WTC11 (cell line): ENCODE measurements at regions not wholly inside any gene's neighbourhood (a gene's known extent, or its start where the extent isn't known, plus 50 kb on each side); places are given as distances from the start of the nearest gene placed in this dataset.

Experiments used
- ATAC-seq: fragments of 200-7000 bp; cut with Tn5 transposase; 2 replicates; pipeline ENCODE4 v1.10.0; 2021; ENCODE audit warnings: mild to moderate bottlenecking, moderate library complexity
- CTCF ChIA-PET: fragments of 300-600 bp; sonication (Branson Sonifier 250); formaldehyde crosslinking; loops from one replicate; lab custom pipeline; 2021; ENCODE audit warnings: antibody characterized with exemption; lab: Charles Lee
- POLR2A ChIA-PET: fragments of 350-600 bp; sonication (Branson Sonifier 250); formaldehyde crosslinking; loops from one replicate; lab custom pipeline; 2021; ENCODE audit warnings: antibody characterized with exemption; lab: Charles Lee
- DNase-seq: peaks from one replicate; pipeline ENCODE4 v3.0.0; 2021; ENCODE audit warnings: low spot score
- H3K27ac Mint-ChIP-seq: 2 replicates; pipeline ENCODE4 v1.8.0; 2021; ENCODE audit warnings: mixed read lengths
- H3K27me3 Mint-ChIP-seq: 2 replicates; pipeline ENCODE4 v1.8.0; 2021; ENCODE audit warnings: low read depth, mild to moderate bottlenecking, moderate library complexity, mixed read lengths
- H3K36me3 Mint-ChIP-seq: 2 replicates; pipeline ENCODE4 v1.8.0; 2021; ENCODE audit warnings: mixed read lengths
- H3K4me1 Mint-ChIP-seq: 2 replicates; pipeline ENCODE4 v1.8.0; 2022; ENCODE audit warnings: mixed read lengths
- H3K4me3 Mint-ChIP-seq: 2 replicates; pipeline ENCODE4 v1.8.0; 2021; ENCODE audit warnings: mild to moderate bottlenecking, moderate library complexity, mixed read lengths
- H3K9me3 Mint-ChIP-seq: 2 replicates; pipeline ENCODE4 v1.8.0; 2021; ENCODE audit warnings: mixed read lengths
- ATF2 ChIP-seq: sonication (generic); formaldehyde crosslinking; IDR thresholded peaks from 2 replicates; pipeline ENCODE4 v1.8.1; 2022; ENCODE audit warnings: low read depth, missing genetic modification reagents, borderline replicate concordance
- CBFB ChIP-seq: sonication (generic); formaldehyde crosslinking; IDR thresholded peaks from 2 replicates; pipeline ENCODE4 v1.8.1; 2022; ENCODE audit warnings: mild to moderate bottlenecking, low read depth, missing genetic modification reagents
- E2F5 ChIP-seq: sonication (generic); formaldehyde crosslinking; IDR thresholded peaks from 2 replicates; pipeline ENCODE4 v1.8.1; 2022; ENCODE audit warnings: mild to moderate bottlenecking, moderate library complexity, missing genetic modification reagents
- ELF4 ChIP-seq: sonication (generic); formaldehyde crosslinking; IDR thresholded peaks from 2 replicates; pipeline ENCODE4 v1.8.1; 2022; ENCODE audit warnings: low read depth, mild to moderate bottlenecking, moderate library complexity, missing genetic modification reagents
- ESRRA ChIP-seq: sonication (generic); formaldehyde crosslinking; IDR thresholded peaks from 2 replicates; pipeline ENCODE4 v1.8.1; 2022; ENCODE audit warnings: mild to moderate bottlenecking, missing genetic modification reagents, borderline replicate concordance
- JAZF1 ChIP-seq: fragments of 250-450 bp; sonication (Bioruptor Pico); IDR thresholded peaks from 2 replicates; pipeline ENCODE4 v1.9.0; 2021; ENCODE audit warnings: moderate library complexity, mild to moderate bottlenecking, inconsistent platforms
- MAX ChIP-seq: sonication (generic); formaldehyde crosslinking; IDR thresholded peaks from 2 replicates; pipeline ENCODE4 v1.8.0; 2022; ENCODE audit warnings: mild to moderate bottlenecking, missing genetic modification reagents
- MXD4 ChIP-seq: fragments of 250-450 bp; sonication (Bioruptor Pico); IDR thresholded peaks from 2 replicates; pipeline ENCODE4 v1.8.0; 2021; ENCODE audit warnings: mild to moderate bottlenecking, moderate library complexity, borderline replicate concordance
- NFATC4 ChIP-seq: fragments of 250-450 bp; sonication (Bioruptor Pico); IDR thresholded peaks from 2 replicates; pipeline ENCODE4 v1.9.0; 2021; ENCODE audit warnings: mild to moderate bottlenecking
- OVOL2 ChIP-seq: fragments of 250-450 bp; sonication (Bioruptor Pico); IDR thresholded peaks from 2 replicates; pipeline ENCODE4 v1.9.0; 2021; ENCODE audit warnings: mild to moderate bottlenecking, borderline replicate concordance
- ZBTB43 ChIP-seq: sonication (generic); formaldehyde crosslinking; IDR thresholded peaks from 2 replicates; pipeline ENCODE4 v1.8.1; 2023; ENCODE audit warnings: mild to moderate bottlenecking, missing genetic modification reagents
- ZNF317 ChIP-seq: sonication (generic); formaldehyde crosslinking; IDR thresholded peaks from 2 replicates; pipeline ENCODE4 v1.8.1; 2023; ENCODE audit warnings: low read depth, mild to moderate bottlenecking, moderate library complexity, missing genetic modification reagents, borderline replicate concordance
- ZNF396 ChIP-seq: fragments of 250-450 bp; sonication (Bioruptor Pico); IDR thresholded peaks from 2 replicates; pipeline ENCODE4 v1.8.0; 2021; ENCODE audit warnings: mild to moderate bottlenecking, moderate library complexity, borderline replicate concordance
- ZNF423 ChIP-seq: fragments of 250-450 bp; sonication (Bioruptor Pico); IDR thresholded peaks from 2 replicates; pipeline ENCODE4 v2.1.2; 2022; ENCODE audit warnings: mild to moderate bottlenecking, moderate library complexity
- ZNF512 ChIP-seq: sonication (generic); formaldehyde crosslinking; IDR thresholded peaks from 2 replicates; pipeline ENCODE4 v1.8.1; 2022; ENCODE audit warnings: missing genetic modification reagents, borderline replicate concordance
- TF ChIP-seq, protein P1 (sequence below): fragments of 250-450 bp; sonication (Bioruptor Pico); conservative IDR thresholded peaks from 2 replicates; pipeline ENCODE4 v1.9.0; 2021; ENCODE audit warnings: mild to moderate bottlenecking
- TF ChIP-seq, protein P2 (sequence below): sonication (generic); formaldehyde crosslinking; IDR thresholded peaks from 2 replicates; pipeline ENCODE4 v1.8.0; 2023; ENCODE audit warnings: missing genetic modification reagents
- TF ChIP-seq, protein P3 (sequence below): sonication (generic); formaldehyde crosslinking; conservative IDR thresholded peaks from 2 replicates; pipeline ENCODE4 v1.8.1; 2022; ENCODE audit warnings: mild to moderate bottlenecking, missing genetic modification reagents

DNA sequence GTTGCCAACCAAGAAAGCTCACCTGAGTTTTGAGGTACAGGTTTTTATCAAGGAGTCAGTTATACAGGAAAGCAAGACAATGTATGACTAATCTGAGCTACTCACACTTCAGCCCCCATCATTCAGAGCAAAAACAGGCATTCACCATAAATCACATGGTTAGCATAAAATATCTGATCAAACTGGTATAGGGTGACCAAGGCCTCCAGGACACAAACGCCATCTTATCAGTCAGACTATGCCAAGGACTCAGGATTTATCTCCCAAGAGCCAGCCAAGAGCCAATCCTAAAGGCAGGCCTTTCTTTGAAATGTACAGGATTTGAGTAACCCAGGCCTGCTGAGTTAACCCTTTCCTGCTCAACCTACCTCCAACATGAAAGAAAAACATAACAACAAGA, 313.0 kb upstream of the NREP start (continued):
- TF ChIP-seq, protein P1, sequence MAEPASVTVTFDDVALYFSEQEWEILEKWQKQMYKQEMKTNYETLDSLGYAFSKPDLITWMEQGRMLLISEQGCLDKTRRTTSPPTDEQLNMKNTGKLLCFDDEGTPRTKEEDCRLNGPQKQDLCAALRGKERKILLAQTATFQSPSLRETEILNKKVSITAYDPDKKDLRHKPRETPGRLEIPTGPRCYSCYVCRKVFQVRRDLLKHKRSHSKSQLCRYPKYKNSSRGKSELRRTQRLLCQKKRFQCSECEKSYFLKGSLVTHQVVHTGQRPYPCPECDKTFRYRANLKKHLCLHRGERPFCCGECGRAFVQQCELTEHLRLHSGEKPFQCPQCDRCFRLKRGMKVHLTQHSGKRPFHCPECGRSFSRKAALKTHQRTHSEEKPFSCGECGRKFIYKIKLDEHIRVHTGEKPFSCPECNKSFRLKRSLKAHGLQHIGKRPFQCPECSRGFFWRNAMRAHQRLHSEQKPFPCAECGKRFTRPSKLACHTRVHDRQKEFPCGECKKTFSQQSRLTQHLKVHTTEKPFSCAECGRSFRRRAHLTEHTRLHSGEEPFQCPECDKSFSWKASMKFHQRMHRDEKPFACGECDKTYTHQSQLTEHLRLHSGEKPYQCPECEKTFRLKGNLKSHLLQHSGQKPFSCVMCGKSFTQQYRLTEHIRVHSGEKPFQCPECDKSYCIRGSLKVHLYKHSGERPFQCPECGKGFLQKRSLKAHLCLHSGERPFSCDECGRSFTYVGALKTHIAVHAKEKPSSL (CRISPR knock-in tag), result no peak
- TF ChIP-seq ZNF317 (CRISPR knock-in tag), result no peak

GRCh38 chr5:112069329-112069728, 312.3 kb upstream of the NREP start:
- POLR2A ChIA-PET, result no interaction called here
- no peaks in the 10 kb centered on the region for H3K27me3 Mint-ChIP-seq
- TF ChIP-seq ESRRA (CRISPR knock-in tag), result no peak
- TF ChIP-seq E2F5 (CRISPR knock-in tag), result no peak
- no peak for TF ChIP-seq ATF2 (CRISPR knock-in tag)
- TF ChIP-seq JAZF1 (CRISPR knock-in tag), result no peak
- TF ChIP-seq MXD4 (CRISPR knock-in tag), result no peak
- TF ChIP-seq, protein P2, sequence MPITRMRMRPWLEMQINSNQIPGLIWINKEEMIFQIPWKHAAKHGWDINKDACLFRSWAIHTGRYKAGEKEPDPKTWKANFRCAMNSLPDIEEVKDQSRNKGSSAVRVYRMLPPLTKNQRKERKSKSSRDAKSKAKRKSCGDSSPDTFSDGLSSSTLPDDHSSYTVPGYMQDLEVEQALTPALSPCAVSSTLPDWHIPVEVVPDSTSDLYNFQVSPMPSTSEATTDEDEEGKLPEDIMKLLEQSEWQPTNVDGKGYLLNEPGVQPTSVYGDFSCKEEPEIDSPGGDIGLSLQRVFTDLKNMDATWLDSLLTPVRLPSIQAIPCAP, result no peak
- no peak for TF ChIP-seq CBFB (CRISPR knock-in tag)
- no peak for TF ChIP-seq MAX (CRISPR knock-in tag)
- TF ChIP-seq NFATC4 (CRISPR knock-in tag), result no peak
- no peak for TF ChIP-seq ZNF423 (CRISPR knock-in tag)
- TF ChIP-seq, protein P3, sequence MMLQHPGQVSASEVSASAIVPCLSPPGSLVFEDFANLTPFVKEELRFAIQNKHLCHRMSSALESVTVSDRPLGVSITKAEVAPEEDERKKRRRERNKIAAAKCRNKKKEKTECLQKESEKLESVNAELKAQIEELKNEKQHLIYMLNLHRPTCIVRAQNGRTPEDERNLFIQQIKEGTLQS (CRISPR knock-in tag), result no peak
- TF ChIP-seq ZBTB43 (CRISPR knock-in tag), result no peak
- peaks cover 7% of the 10 kb centered on the region for H3K4me1 Mint-ChIP-seq
- CTCF ChIA-PET, result interaction anchor here (0.6 kb wide), 1 partner anchor 12 kb away, joined by 4 read pairs; no protein-coding TSS in a partner anchor
- DNase-seq, result no peak
- no peak overlapping the region for H3K4me3 Mint-ChIP-seq
- no peak overlapping the region for H3K27ac Mint-ChIP-seq
- H3K36me3 Mint-ChIP-seq, result no peaks in the 10 kb centered on the region
- no peak for ATAC-seq
- no peaks in the 10 kb centered on the region for H3K9me3 Mint-ChIP-seq

DNA sequence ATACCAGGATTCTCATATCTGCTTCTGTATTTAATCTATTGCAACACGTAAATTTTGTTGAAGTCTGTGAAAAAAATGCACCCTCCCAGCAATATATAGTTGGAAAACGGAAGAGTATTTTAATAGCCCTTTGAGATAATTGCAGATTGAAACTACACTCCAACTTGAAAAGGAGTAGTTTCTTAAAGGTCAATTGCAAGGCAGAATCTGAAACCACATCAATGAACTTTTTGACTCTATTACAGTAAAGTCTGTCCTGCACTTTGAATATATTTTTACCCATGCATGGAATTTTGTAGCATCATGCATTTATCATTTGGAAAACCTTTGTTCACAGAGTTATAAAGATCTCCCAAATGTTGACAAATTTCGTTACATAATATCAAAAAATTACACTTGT, 311.6 kb upstream of the NREP start:
- Mint-ChIP-seq H3K27ac (no peak overlapping the region), H3K27me3 (no peaks in the 10 kb centered on the region), H3K36me3 (no peaks in the 10 kb centered on the region), H3K4me3 (no peak overlapping the region), H3K4me1 (peaks cover 7% of the 10 kb centered on the region), H3K9me3 (no peaks in the 10 kb centered on the region)
- no peak for DNase-seq
- ATAC-seq, result no peak
- ChIA-PET POLR2A (interaction anchor here (0.5 kb wide), 1 partner anchor 545 kb away, joined by 4 read pairs; no protein-coding TSS in a partner anchor), CTCF (no interaction called here)
- no peak for TF ChIP-seq ELF4 (CRISPR knock-in tag)
- TF ChIP-seq ZNF396 (CRISPR knock-in tag), result no peak
- TF ChIP-seq ZBTB43 (CRISPR knock-in tag), result no peak
- TF ChIP-seq, protein P1 (CRISPR knock-in tag), result no peak
- TF ChIP-seq OVOL2 (CRISPR knock-in tag), result no peak
- TF ChIP-seq ZNF512, result no peak
- no peak for TF ChIP-seq ZNF423 (CRISPR knock-in tag)
